ENCODE measurements at regions not wholly inside any gene's neighbourhood (a gene's known extent, or its start where the extent isn't known, plus 50 kb on each side); places are given as distances from the start of the nearest gene placed in this dataset.

GRCh38 chr2:122063716-122064115 lies 308.3 kb downstream of the TSN start:
- TF ChIP-seq CTCF (conservative IDR thresholded peaks at IDR 0.05): no peak
- no peak for TF ChIP-seq EZH2 (IDR thresholded peaks at IDR 0.05; ENCODE audit: low read depth)

Measured in PC-9 (cell line).